ENCODE measurements at regions not wholly inside any gene's neighbourhood (a gene's known extent, or its start where the extent isn't known, plus 50 kb on each side); places are given as distances from the start of the nearest gene placed in this dataset.

DNA sequence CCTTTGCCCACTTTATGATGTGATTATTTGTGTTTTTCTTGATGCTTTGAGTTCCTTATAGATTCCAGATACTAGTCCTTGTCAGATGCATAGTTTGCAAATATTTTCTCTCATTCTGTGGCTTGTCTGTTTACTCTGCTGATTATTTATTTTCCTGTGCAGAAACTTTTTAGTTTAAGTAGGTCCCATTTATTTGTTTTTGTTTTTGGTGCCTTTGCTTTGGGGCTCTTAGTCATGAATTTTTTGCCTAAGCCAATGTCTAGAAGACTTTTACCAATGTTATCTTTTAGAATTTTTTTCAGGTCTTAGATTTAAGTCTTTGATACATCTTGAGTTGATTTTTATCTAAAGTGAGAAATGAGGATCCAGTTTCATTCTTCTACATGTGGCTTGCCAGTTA lies 667.3 kb downstream of the SLC16A7 start:
- Histone ChIP-seq H3K27ac (no peak overlapping the region), H3K4me3 (no peak overlapping the region), H3K27me3 (no peaks in the 10 kb centered on the region), H3K4me1 (no peaks in the 10 kb centered on the region), H3K9me3 (no peaks in the 10 kb centered on the region), H3K36me3 (no peaks in the 10 kb centered on the region)
- no peak for DNase-seq (ENCODE audit: low spot score in 2 of 2)
- intact Hi-C loops (cut with DNase I; ENCODE audit: low total_unique reads), result no loop called here
- no peak for TF ChIP-seq POLR2AphosphoS5 (IDR thresholded peaks at IDR 0.05)
- TF ChIP-seq, protein P1, sequence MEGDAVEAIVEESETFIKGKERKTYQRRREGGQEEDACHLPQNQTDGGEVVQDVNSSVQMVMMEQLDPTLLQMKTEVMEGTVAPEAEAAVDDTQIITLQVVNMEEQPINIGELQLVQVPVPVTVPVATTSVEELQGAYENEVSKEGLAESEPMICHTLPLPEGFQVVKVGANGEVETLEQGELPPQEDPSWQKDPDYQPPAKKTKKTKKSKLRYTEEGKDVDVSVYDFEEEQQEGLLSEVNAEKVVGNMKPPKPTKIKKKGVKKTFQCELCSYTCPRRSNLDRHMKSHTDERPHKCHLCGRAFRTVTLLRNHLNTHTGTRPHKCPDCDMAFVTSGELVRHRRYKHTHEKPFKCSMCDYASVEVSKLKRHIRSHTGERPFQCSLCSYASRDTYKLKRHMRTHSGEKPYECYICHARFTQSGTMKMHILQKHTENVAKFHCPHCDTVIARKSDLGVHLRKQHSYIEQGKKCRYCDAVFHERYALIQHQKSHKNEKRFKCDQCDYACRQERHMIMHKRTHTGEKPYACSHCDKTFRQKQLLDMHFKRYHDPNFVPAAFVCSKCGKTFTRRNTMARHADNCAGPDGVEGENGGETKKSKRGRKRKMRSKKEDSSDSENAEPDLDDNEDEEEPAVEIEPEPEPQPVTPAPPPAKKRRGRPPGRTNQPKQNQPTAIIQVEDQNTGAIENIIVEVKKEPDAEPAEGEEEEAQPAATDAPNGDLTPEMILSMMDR (IDR thresholded peaks at IDR 0.05), result no peak
- TF ChIP-seq POLR2A (IDR thresholded peaks at IDR 0.05), result no peak

DNA sequence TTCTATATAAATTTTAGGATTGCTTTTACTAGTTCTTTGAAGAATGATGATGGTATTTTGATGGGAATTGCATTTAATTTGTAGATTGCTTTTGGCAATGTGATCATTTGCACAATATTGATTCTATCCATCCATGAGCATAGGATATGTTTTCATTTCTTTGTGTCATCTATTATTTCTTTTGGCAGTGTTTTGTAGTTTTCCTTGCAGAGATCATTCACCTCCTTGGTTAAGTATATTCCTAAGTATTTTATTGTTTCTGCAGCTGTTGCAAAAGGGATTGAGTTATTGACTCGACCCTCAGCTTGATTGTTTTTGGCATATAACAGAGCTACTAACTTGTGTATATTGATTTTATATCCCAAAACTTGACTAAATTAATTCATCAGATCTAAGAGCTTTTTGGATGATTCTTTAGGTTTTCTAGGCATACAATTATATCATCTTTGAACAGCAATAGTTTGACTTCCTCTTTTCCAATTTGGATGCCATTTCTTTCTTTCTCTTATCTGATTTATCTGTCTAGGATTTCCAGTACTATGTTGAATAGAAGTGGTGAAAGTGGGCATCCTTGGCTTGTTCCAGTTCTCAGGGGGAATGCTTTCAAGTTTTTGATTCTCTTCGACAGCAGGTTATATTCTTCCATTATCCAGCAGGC lies 668.1 kb downstream of the SLC16A7 start:
- H3K36me3 ChIP-seq, result no peaks in the 10 kb centered on the region
- H3K27me3 ChIP-seq, result no peaks in the 10 kb centered on the region
- no peak overlapping the region for H3K27ac ChIP-seq
- no peaks in the 10 kb centered on the region for H3K4me1 ChIP-seq
- H3K9me3 ChIP-seq, result no peaks in the 10 kb centered on the region
- H3K4me3 ChIP-seq, result no peak overlapping the region
- intact Hi-C loops (cut with DNase I; ENCODE audit: low total_unique reads), result no loop called here
- DNase-seq (ENCODE audit: low spot score in 2 of 2), result no peak
- TF ChIP-seq, protein P1 (IDR thresholded peaks at IDR 0.05), result no peak
- TF ChIP-seq POLR2AphosphoS5 (IDR thresholded peaks at IDR 0.05) (no peak), POLR2A (IDR thresholded peaks at IDR 0.05) (no peak)

- Histone ChIP-seq H3K27me3 (no peaks in the 10 kb centered on the region), H3K27ac (no peak overlapping the region), H3K4me1 (no peaks in the 10 kb centered on the region), H3K9me3 (peaks cover 0 to 10% of the 10 kb centered on the region in 2 donors), H3K36me3 (no peaks in the 10 kb centered on the region), H3K4me3 (no peak overlapping the region)
- TF ChIP-seq POLR2A (IDR thresholded peaks at IDR 0.05) (no peak), POLR2AphosphoS5 (IDR thresholded peaks at IDR 0.05) (no peak)
- TF ChIP-seq, protein P1 (IDR thresholded peaks at IDR 0.05), result no peak
- intact Hi-C loops (cut with DNase I; ENCODE audit: low total_unique reads), result no loop called here
- no peak for DNase-seq (ENCODE audit: low spot score in 2 of 2)
Measured at GRCh38 chr12:60265741-60266140, 669.9 kb downstream of the SLC16A7 start.

DNA sequence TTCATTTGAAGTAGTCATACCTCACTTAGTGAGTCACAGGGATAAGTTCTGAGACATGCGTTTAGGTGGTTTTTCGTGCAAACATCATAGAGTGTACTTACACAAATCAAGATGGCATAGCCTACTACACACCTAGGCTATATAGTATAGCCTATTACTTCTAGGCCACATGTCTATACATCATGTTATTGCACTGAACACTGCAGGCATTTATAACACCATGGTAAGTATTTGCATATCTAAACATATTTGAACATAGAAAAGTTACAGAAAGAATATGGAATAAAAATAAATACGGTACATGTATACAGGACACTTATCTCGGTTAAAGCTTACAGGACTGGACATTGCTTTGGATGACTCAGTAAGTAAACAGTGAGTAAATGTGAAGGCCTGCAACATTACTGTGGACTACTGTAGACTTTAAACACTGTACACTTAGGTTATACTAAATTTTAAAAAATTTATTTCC lies 670.6 kb downstream of the SLC16A7 start:
- intact Hi-C loops (cut with DNase I; ENCODE audit: low total_unique reads), result no loop called here
- no peaks in the 10 kb centered on the region for H3K36me3 ChIP-seq
- H3K27me3 ChIP-seq, result no peaks in the 10 kb centered on the region
- no peaks in the 10 kb centered on the region for H3K4me1 ChIP-seq
- TF ChIP-seq, protein P1 (IDR thresholded peaks at IDR 0.05), result no peak
- TF ChIP-seq POLR2AphosphoS5 (IDR thresholded peaks at IDR 0.05) (no peak), POLR2A (IDR thresholded peaks at IDR 0.05) (no peak)
- H3K27ac ChIP-seq, result no peak overlapping the region
- no peak overlapping the region for H3K4me3 ChIP-seq
- DNase-seq (ENCODE audit: low spot score in 2 of 2), result no peak
- peaks cover 0 to 10% of the 10 kb centered on the region in 2 donors for H3K9me3 ChIP-seq

- H3K9me3 ChIP-seq, result peaks cover 0 to 10% of the 10 kb centered on the region in 2 donors
- no peak overlapping the region for H3K4me3 ChIP-seq
- TF ChIP-seq, protein P1 (IDR thresholded peaks at IDR 0.05), result no peak
- no peak for TF ChIP-seq POLR2A (IDR thresholded peaks at IDR 0.05)
- TF ChIP-seq POLR2AphosphoS5 (IDR thresholded peaks at IDR 0.05), result no peak
- H3K27ac ChIP-seq, result no peak overlapping the region
- H3K27me3 ChIP-seq, result no peaks in the 10 kb centered on the region
- no peaks in the 10 kb centered on the region for H3K4me1 ChIP-seq
- intact Hi-C loops (cut with DNase I; ENCODE audit: low total_unique reads), result no loop called here
- no peak for DNase-seq (ENCODE audit: low spot score in 2 of 2)
- H3K36me3 ChIP-seq, result no peaks in the 10 kb centered on the region
Measured at GRCh38 chr12:60269611-60270269, 673.9 kb downstream of the SLC16A7 start.

Measured in breast epithelium (tissue), 4 donors.